ENCODE measurements at regions not wholly inside any gene's neighbourhood (a gene's known extent, or its start where the extent isn't known, plus 50 kb on each side); places are given as distances from the start of the nearest gene placed in this dataset.

- H3K36me3 Mint-ChIP-seq = no peaks in the 10 kb centered on the region
- H3K27ac Mint-ChIP-seq = no peak overlapping the region
- no peak overlapping the region for H3K4me2 ChIP-seq (replicated peaks; ENCODE audit: extremely low read depth, low read length, poor library complexity, severe bottlenecking)
- no peak for DNase-seq
- TF ChIP-seq CTCF (IDR thresholded peaks at IDR 0.05) = no peak
- H3K9ac ChIP-seq (ENCODE audit: insufficient read depth, low read length, poor library complexity, severe bottlenecking) = no peak overlapping the region
- H3K4me1 Mint-ChIP-seq = no peaks in the 10 kb centered on the region
- no peak overlapping the region for H3K4me3 Mint-ChIP-seq
- WGBS (ENCODE audit: insufficient coverage) = no CpG with 5 or more reads among the region's 3 CpGs
- H3K4me1 ChIP-seq (ENCODE audit: control insufficient read depth in 1 of 2, insufficient read depth in 2 of 2, low read length in 2 of 2) = no peaks in the 10 kb centered on the region
- H3K9me3 ChIP-seq (replicated peaks in 1 of 2; ENCODE audit: control insufficient read depth in 1 of 2, insufficient read depth in 1 of 2, low read length in 2 of 2) = no peaks in the 10 kb centered on the region
- H4K20me1 ChIP-seq (ENCODE audit: insufficient read depth, low read length) = no peaks in the 10 kb centered on the region
- peaks cover 0 to 1% (median 0%) of the 10 kb centered on the region in 7 donors for H3K9me3 Mint-ChIP-seq
- H2AFZ ChIP-seq (ENCODE audit: insufficient read depth, low read depth, low read length, poor library complexity, severe bottlenecking) = no peak overlapping the region
- peaks cover 0 to 3% (median 1%) of the 10 kb centered on the region in 3 donors for H3K27me3 Mint-ChIP-seq (ENCODE audit: low read depth in 3 of 3)
- no peaks in the 10 kb centered on the region for H3K36me3 ChIP-seq (replicated peaks in 1 of 2; ENCODE audit: control insufficient read depth in 1 of 2, insufficient read depth in 2 of 2, low read length in 2 of 2)
- H3K79me2 ChIP-seq (ENCODE audit: insufficient read depth, low read length) = no peaks in the 10 kb centered on the region
- no peak overlapping the region for H3K27ac ChIP-seq (ENCODE audit: low read depth in 1 of 2, low read length in 2 of 2)
- intact Hi-C loops (cut with micrococcal nuclease) = no loop called here
- no peaks in the 10 kb centered on the region for H3K27me3 ChIP-seq (ENCODE audit: control insufficient read depth in 2 of 2, insufficient read depth in 2 of 2, low read length in 2 of 2)
- H3K4me3 ChIP-seq (replicated peaks in 1 of 3; ENCODE audit: low read depth in 2 of 3, low read length in 3 of 3) = no peak overlapping the region
These were observed 54.6 kb upstream of the TENM3 start for GRCh38 chr4:182188622-182189021.

- no peaks in the 10 kb centered on the region for H3K9me3 ChIP-seq (replicated peaks in 1 of 2; ENCODE audit: control insufficient read depth in 1 of 2, insufficient read depth in 1 of 2, low read length in 2 of 2)
- peaks cover 0 to 3% (median 1%) of the 10 kb centered on the region in 3 donors for H3K27me3 Mint-ChIP-seq (ENCODE audit: low read depth in 3 of 3)
- H3K36me3 Mint-ChIP-seq = no peaks in the 10 kb centered on the region
- no peak overlapping the region for H2AFZ ChIP-seq (ENCODE audit: insufficient read depth, low read depth, low read length, poor library complexity, severe bottlenecking)
- H3K36me3 ChIP-seq (replicated peaks in 1 of 2; ENCODE audit: control insufficient read depth in 1 of 2, insufficient read depth in 2 of 2, low read length in 2 of 2) = no peaks in the 10 kb centered on the region
- no peaks in the 10 kb centered on the region for H3K27me3 ChIP-seq (ENCODE audit: control insufficient read depth in 2 of 2, insufficient read depth in 2 of 2, low read length in 2 of 2)
- H3K79me2 ChIP-seq (ENCODE audit: insufficient read depth, low read length) = no peaks in the 10 kb centered on the region
- intact Hi-C loops (cut with micrococcal nuclease) = no loop called here
- H3K4me1 Mint-ChIP-seq = no peaks in the 10 kb centered on the region
- peak overlapping the region in 1 of 7 donors; percentile 9 for H3K27ac Mint-ChIP-seq
- no peak overlapping the region for H3K4me2 ChIP-seq (replicated peaks; ENCODE audit: extremely low read depth, low read length, poor library complexity, severe bottlenecking)
- H3K4me3 ChIP-seq (replicated peaks in 1 of 3; ENCODE audit: low read depth in 2 of 3, low read length in 3 of 3) = no peak overlapping the region
- DNase-seq = no peak
- no peak overlapping the region for H3K9ac ChIP-seq (ENCODE audit: insufficient read depth, low read length, poor library complexity, severe bottlenecking)
- no peak for TF ChIP-seq CTCF (IDR thresholded peaks at IDR 0.05)
- no peak overlapping the region for H3K27ac ChIP-seq (ENCODE audit: low read depth in 1 of 2, low read length in 2 of 2)
- no peaks in the 10 kb centered on the region for H4K20me1 ChIP-seq (ENCODE audit: insufficient read depth, low read length)
- peaks cover 0 to 1% (median 0%) of the 10 kb centered on the region in 7 donors for H3K9me3 Mint-ChIP-seq
- WGBS (ENCODE audit: insufficient coverage) = 40% methylated on average over 2 of the region's 8 CpGs
- H3K4me3 Mint-ChIP-seq = no peak overlapping the region
- H3K4me1 ChIP-seq (ENCODE audit: control insufficient read depth in 1 of 2, insufficient read depth in 2 of 2, low read length in 2 of 2) = no peaks in the 10 kb centered on the region
These were observed 53.9 kb upstream of the TENM3 start for GRCh38 chr4:182189103-182189878.

All from CD14-positive monocyte (primary cell).